Urinary bladder (tissue), 3 donors: ENCODE measurements at regions not wholly inside any gene's neighbourhood (a gene's known extent, or its start where the extent isn't known, plus 50 kb on each side); places are given as distances from the start of the nearest gene placed in this dataset.

ENCODE experiments used
- DNase-seq: peaks from one replicate; pipeline ENCODE4 v3.0.0-alpha.2; 2015; ENCODE audit errors: extremely low spot score
- H3K27ac ChIP-seq: one replicate; pipeline ENCODE4 v1.5.1; 2013; ENCODE audit warnings: low read depth, mild to moderate bottlenecking, moderate library complexity
- H3K36me3 ChIP-seq: one replicate; pipeline ENCODE4 v1.6.1; 2013; ENCODE audit warnings: mild to moderate bottlenecking, moderate library complexity; ENCODE audit not compliant: insufficient read depth
- H3K4me1 ChIP-seq: one replicate; pipeline ENCODE4 v1.6.1; 2013; ENCODE audit warnings: mild to moderate bottlenecking, moderate library complexity; ENCODE audit not compliant: insufficient read depth
- H3K4me3 ChIP-seq: one replicate; pipeline ENCODE4 v1.5.1; 2013; ENCODE audit warnings: low read depth, low read length
- WGBS: extraction: QIAGEN DNeasy Blood & Tissue Kit; methylation state at CpG from one replicate; pipeline ENCODE4 v1.1.7; 2013; 5-methylcytosine and 5-hydroxymethylcytosine counted together
- donor health status: healthy with polysubstance abuse.
- donor health status: healthy.

DNA sequence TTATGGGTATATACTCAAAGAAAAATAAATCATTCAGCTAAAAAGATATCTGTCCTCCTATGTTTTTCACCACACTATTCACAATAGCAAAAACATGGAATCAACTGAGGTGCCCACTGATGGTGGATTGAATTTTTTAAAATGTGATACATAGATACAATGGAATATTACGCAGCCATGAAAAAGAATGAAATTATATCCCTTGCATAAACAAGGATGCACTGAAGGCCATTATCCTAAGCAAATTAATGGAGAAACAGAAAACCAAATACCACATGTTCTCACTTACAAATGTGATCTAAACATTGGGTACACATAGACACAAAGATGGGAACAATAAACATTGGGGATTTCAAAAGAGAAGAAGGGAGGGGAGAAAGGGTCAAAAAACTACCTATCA is 964.2 kb upstream of the IGFBP7 start:
- no peak for DNase-seq
- Histone ChIP-seq H3K27ac (no peak overlapping the region), H3K4me3 (no peak overlapping the region), H3K36me3 (no peaks in the 10 kb centered on the region), H3K4me1 (no peaks in the 10 kb centered on the region)
- 98% methylated on average over 1 of the region's 1 CpG for WGBS

DNA sequence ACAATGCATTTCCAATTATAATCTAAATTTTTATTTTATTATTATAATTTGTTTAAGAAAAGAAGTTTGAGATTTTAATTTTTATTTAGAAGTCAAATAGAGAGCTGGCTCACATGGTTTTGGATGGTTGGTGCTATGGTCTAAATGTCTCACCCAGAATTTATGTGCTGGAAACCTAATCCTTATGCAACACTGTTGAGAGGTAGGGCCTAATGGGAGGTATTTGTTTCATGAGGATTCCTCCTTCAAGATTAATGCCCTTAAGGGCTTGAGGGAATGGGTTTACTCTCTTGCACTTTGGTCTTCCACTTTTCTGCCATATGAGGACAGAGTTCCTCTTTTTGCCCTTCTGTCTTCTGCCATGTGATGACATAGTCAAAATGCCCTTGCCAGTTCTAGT is 960.5 kb upstream of the IGFBP7 start:
- no peak for DNase-seq
- no peak overlapping the region for H3K27ac ChIP-seq
- H3K4me1 ChIP-seq = no peaks in the 10 kb centered on the region

DNA sequence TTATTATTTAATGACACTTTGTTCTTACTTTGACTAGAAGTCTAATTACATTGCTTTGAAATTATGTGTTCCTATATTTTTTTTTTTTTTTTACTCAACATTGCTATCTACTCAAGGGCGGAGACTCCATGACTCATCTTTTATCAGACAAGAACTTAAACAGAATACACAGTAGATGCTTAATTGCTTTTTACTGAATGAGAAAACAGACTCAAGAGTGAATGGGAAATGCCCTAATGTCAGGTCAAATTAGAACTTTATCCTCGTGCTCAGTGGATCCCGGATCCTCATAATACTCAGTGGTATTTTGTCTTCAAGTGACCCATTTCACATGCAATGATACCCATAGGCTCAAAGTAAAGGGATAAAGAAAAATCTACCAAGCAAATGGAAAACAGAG is 954.5 kb upstream of the IGFBP7 start:
- 79% methylated on average over 3 of the region's 3 CpGs for WGBS
- Histone ChIP-seq H3K27ac (no peak overlapping the region), H3K4me3 (no peak overlapping the region), H3K36me3 (no peaks in the 10 kb centered on the region), H3K4me1 (no peaks in the 10 kb centered on the region)
- no peak for DNase-seq

More for the DNA sequence above, 960.5 kb upstream of the IGFBP7 start:
- H3K4me3 ChIP-seq = no peak overlapping the region
- H3K36me3 ChIP-seq = no peaks in the 10 kb centered on the region

DNA sequence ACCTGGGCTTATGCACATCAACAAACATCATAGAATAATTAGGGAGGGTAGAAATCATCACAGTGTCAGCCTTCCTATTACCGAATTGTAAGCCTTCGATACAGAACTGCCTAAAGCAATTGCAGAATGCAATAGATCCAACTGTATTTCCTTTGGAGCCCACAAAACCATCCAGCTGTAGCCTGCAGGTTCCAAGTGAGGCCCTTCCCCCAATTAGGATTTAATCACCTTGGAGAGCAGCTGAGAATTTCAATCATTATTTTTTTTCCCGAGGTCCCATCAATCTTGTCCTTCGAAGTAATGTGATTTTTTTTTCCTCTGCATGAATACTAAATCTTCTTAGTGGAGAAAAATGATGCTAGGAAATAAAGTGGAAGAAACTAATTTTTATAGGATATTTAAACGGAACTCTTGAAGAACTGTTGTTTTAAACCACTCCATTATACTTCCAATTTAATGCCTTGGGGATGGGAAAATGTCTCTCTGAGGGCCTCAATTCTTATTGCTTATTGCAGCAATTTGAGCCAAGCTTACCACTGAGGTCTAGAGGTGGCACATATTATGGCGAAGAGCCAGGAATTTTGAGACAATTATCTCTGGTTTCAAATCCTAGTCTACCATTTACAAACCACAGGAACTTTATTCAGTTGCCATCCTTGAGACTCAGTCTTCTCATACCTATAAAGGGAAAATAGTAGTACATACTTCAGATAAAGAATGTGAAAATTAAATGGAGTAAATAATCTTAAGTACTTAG is 953.4 kb upstream of the IGFBP7 start:
- H3K4me1 ChIP-seq = no peaks in the 10 kb centered on the region
- H3K27ac ChIP-seq = no peak overlapping the region
- DNase-seq = no peak
- no peak overlapping the region for H3K4me3 ChIP-seq
- no peaks in the 10 kb centered on the region for H3K36me3 ChIP-seq
- WGBS = 92% methylated on average over 6 of the region's 6 CpGs

DNA sequence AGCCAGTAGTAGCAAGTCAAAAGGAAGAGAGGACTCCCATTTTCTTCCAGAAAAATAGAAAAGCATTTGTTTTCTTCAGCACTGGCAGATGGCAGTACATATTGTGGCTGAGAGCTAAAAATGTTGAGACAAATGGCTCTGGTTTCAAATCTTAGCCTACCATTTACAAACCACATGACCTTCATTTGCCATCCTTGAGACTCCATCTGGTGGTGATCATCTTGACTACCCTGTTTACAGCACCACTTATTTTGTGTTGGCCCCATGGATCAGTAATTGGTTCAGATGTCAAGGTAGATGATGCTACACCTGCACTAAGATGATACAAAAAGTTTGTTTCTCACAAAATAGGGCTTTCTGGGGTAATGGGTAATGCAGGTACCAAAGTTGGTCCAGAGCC is 951.8 kb upstream of the IGFBP7 start:
- H3K4me3 ChIP-seq = no peak overlapping the region
- DNase-seq = no peak
- no peak overlapping the region for H3K27ac ChIP-seq
- no peaks in the 10 kb centered on the region for H3K36me3 ChIP-seq
- H3K4me1 ChIP-seq = no peaks in the 10 kb centered on the region

DNA sequence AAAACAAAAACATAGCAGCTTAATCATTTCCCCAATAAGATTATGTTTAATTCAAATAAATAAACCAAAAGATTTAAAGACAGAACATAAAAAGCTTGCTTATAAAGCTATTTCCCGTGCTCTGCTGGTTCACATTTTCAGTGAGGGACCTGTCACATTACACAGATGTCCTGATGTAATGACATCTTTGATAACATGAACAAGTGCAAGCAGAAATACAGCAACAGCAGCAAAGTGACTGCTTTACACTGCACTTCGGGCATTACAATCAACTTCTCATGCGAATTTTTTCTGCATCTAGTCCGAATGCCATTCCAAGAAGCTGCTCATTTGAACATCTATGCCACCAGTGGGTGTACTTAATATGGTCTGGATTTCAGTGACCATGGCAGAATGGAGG is 940.3 kb upstream of the IGFBP7 start:
- H3K36me3 ChIP-seq = no peaks in the 10 kb centered on the region
- WGBS = 70% methylated on average over 4 of the region's 4 CpGs
- H3K4me1 ChIP-seq = no peaks in the 10 kb centered on the region
- no peak for DNase-seq
- no peak overlapping the region for H3K27ac ChIP-seq
- no peak overlapping the region for H3K4me3 ChIP-seq

DNA sequence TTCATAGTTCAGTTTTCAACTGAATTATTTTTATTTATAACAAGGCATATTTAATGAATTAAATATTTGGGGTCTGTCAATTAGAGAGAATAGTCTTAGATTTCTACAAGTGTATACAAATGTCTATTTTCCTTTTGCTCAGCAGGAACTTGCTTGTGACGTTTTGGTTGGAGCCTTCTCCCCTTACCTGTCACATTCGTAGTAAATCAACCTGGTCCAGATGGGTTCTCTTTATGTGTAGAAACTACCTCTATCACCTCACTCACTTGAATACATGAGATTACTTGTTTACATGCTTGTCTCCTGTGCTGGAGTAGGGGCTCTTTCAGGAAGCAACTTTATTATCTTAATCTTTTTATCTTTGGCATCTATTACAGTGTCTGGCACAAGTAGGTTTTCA is 938.3 kb upstream of the IGFBP7 start:
- H3K27ac ChIP-seq = no peak overlapping the region
- WGBS = 54% methylated on average over 2 of the region's 2 CpGs
- no peak for DNase-seq
- H3K4me1 ChIP-seq = no peaks in the 10 kb centered on the region
- no peak overlapping the region for H3K4me3 ChIP-seq
- H3K36me3 ChIP-seq = no peaks in the 10 kb centered on the region

DNA sequence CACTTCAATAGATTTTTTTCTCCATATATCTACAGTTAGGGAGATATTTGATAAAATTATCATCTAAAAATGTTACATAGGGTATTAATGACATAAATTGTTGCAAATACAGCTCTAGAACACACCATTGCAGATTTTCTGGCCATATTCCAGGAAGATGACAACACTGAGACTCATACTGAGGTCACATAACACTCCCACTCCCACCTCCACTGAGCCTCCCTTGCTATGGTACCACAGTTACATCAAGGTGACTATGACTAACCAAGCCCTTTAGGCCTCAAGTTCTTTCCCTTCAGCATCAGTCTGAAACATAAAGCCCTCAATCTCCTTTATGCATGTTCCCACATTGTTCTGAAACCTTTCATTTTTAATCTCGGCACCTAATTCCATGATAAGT is 932.0 kb upstream of the IGFBP7 start:
- H3K4me3 ChIP-seq = no peak overlapping the region
- no peaks in the 10 kb centered on the region for H3K4me1 ChIP-seq
- 95% methylated on average over 1 of the region's 1 CpG for WGBS
- no peak for DNase-seq
- H3K27ac ChIP-seq = no peak overlapping the region
- no peaks in the 10 kb centered on the region for H3K36me3 ChIP-seq

DNA sequence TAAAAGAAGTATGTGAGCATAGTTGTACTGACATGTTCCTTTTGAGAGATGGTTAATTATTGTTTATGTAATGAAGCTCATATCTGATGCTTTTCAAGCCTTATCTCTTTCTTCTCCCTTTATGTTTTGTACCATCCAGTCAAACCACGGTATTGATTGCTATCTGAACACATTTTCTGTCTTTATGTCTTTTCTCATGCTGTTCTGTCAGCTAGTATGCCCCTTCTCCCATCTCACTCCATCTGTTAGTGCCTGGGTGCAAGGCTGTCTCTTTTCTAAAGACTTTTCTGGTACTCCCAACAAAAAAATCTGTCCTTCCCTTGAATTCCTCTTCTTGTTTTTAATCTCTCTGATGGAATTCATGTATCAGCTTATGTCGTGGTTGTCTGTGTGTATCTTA is 883.8 kb upstream of the IGFBP7 start:
- 26% methylated on average over 2 of the region's 2 CpGs for WGBS
- no peak overlapping the region for H3K27ac ChIP-seq
- H3K4me1 ChIP-seq = no peaks in the 10 kb centered on the region
- H3K4me3 ChIP-seq = no peak overlapping the region
- no peak for DNase-seq
- no peaks in the 10 kb centered on the region for H3K36me3 ChIP-seq

DNA sequence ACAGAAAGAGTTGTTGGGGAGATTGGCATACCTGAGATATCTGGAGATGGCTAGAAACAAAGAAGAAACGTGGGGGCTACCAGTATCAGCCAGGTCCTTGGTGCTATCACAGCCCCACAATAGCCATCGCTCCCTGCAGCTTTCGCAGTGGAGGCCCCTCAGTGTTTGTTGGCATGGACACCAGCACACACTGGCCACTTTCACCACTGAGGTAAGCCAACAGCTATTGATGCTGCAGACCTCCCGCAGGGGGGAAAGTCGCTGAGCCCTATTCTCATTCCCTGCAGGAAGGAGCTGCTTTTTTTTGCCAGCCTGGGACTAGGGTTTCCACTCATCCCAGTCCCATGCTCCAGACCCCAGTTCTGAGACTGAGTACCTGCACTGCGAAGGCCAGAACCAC is 879.2 kb upstream of the IGFBP7 start:
- no peak for DNase-seq
- Histone ChIP-seq H3K4me3 (no peak overlapping the region), H3K36me3 (no peaks in the 10 kb centered on the region), H3K27ac (no peak overlapping the region), H3K4me1 (no peaks in the 10 kb centered on the region)
- 90% methylated on average over 6 of the region's 6 CpGs for WGBS

DNA sequence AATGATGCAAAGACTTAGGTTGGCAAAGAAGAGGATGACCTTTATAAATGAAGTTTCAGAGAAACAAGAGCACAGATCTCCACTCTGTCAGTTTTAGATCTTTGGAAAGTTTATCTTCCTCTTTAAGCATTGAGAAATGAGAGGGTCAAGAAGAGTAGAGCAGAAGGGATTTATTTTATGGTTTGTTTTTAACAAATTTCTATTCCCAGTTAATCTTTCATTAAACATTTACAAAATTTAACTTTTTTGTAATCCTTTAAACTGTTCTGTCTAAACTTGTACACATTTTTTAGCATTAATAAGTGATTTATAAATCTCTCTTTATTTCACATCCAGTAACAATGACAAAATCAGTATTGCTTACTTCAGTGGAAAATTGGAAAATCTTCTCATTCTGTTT is 875.0 kb upstream of the IGFBP7 start:
- DNase-seq = no peak
- Histone ChIP-seq H3K4me3 (no peak overlapping the region), H3K36me3 (no peaks in the 10 kb centered on the region), H3K4me1 (no peaks in the 10 kb centered on the region), H3K27ac (no peak overlapping the region)

DNA sequence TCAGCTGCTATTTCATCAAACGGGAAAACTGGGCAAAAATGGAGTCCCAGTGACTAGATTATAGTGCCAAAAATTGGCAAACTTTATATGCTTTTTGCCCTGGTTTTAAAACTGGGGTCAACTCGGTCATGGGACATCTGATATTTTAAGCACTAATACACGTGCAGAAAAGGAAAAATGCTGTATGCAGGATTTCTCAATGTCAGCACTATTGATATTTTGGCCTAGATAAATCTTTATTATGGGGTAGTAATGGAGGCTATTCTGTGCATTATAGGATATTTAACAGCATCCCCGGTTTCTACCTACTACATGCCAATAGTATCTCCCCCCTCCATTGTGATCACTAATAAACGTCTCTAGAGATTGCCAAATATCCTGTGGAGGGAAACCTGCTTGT is 870.9 kb upstream of the IGFBP7 start:
- H3K4me3 ChIP-seq = no peak overlapping the region
- 78% methylated on average over 5 of the region's 5 CpGs for WGBS
- DNase-seq = no peak
- no peak overlapping the region for H3K27ac ChIP-seq
- no peaks in the 10 kb centered on the region for H3K36me3 ChIP-seq
- no peaks in the 10 kb centered on the region for H3K4me1 ChIP-seq

DNA sequence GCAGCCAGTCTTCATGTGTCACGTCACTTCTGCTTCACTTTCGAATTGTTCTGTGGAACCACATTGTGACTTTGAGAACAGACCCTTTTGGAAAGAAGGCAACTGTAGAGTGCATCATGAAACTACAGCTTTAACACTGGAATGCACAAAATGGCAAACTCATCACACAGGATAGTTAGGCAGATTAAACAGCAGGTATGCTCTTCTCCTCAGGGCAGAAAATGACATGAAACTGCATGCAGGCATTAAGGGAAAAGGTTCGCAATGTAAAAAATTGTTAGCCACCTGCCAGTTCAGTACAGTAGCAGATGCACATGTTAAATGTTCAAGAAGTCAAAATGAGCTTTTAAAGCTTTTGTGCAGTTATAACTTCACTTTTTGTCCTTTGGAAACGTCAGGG is 864.6 kb upstream of the IGFBP7 start:
- WGBS = 94% methylated on average over 4 of the region's 4 CpGs
- Histone ChIP-seq H3K36me3 (no peaks in the 10 kb centered on the region), H3K27ac (no peak overlapping the region), H3K4me3 (no peak overlapping the region), H3K4me1 (no peaks in the 10 kb centered on the region)
- no peak for DNase-seq

DNA sequence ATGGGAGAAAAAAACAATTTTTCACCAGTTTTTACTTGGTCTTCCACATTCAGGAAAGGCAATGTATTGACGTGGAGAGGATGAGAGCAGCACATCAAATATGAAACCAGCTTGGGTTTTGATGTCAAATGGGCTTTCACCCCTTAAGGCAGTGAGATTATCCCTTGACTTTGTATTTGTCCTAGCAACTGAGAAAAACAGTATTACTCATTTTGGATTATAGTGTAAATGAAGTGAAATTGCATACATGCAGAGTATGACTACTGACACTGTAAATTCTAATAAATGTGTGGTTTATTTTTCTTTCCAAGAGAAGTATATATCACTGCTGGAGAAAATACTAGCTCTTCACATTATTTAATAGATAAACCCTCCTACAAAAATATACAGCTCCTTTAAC is 863.6 kb upstream of the IGFBP7 start:
- Histone ChIP-seq H3K27ac (no peak overlapping the region), H3K4me3 (no peak overlapping the region)
- WGBS = 68% methylated on average over 1 of the region's 1 CpG

DNA sequence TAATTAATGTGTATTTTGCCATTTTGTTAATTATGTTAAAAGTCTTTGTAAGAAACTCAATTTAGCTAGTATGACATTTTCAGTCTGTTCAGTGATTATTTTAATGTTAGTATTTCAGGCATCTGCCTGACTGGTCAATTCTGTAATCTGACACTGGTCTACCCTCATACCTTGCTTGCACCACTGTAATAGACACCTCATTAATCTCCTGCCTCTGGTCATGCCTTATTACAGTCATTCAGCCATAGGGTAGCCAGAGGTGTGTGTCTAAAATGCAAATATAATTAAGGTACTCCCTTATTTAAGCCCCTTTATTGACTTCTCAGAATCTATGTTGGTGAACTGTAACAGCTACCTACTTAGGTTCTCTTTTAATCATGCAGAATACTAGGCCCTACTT is 861.1 kb upstream of the IGFBP7 start:
- no peak for DNase-seq
- H3K4me3 ChIP-seq = no peak overlapping the region

More for the DNA sequence above, 863.6 kb upstream of the IGFBP7 start:
- H3K4me1 ChIP-seq = no peaks in the 10 kb centered on the region
- no peak for DNase-seq
- no peaks in the 10 kb centered on the region for H3K36me3 ChIP-seq

More for the DNA sequence above, 861.1 kb upstream of the IGFBP7 start:
- Histone ChIP-seq H3K4me1 (no peaks in the 10 kb centered on the region), H3K27ac (no peak overlapping the region), H3K36me3 (no peaks in the 10 kb centered on the region)
